ENCODE measurements at regions not wholly inside any gene's neighbourhood (a gene's known extent, or its start where the extent isn't known, plus 50 kb on each side); places are given as distances from the start of the nearest gene placed in this dataset.

GRCh38 chr6:19434065-19434464, 403.1 kb upstream of the ID4 start:
- TF ChIP-seq POLR2A (IDR thresholded peaks at IDR 0.05; ENCODE audit: low read depth) (no peak), POLR2AphosphoS5 (IDR thresholded peaks at IDR 0.05) (no peak), CTCF (IDR thresholded peaks at IDR 0.05) (no peak)

Data from esophagus muscularis mucosa (tissue), 3 donors.